ENCODE measurements at regions not wholly inside any gene's neighbourhood (a gene's known extent, or its start where the extent isn't known, plus 50 kb on each side); places are given as distances from the start of the nearest gene placed in this dataset.
"Not testable (repeated sequence)": the region's sequence is repeated elsewhere in the genome, so short reads cannot be mapped to it uniquely, and the experiment has no call there.

DNA sequence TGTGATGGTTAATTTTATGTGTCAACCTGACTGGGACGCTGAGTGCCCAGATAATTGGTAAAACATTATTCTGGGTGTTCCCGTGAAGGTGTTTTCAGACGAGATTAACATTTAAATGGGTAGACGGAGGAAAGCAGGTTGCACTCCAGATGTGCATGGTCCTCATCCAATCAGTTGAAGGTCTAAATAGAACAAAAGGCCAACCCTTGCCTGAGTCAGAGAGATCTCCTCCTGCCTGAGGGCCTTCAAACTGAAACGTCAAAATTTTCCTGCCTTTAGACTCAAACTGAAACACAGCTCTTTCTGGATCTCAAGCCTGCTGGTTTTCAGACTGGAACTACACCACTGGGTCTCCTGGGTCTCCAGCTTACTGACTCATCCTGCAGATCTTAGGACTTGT, 73.5 kb downstream of the NPIPA8 start:
- H3K4me3 ChIP-seq (ENCODE audit: low read depth, low read length); DNase-seq (ENCODE audit: low read depth); H3K36me3 ChIP-seq (ENCODE audit: control insufficient read depth, insufficient read depth, low read length); H3K27me3 ChIP-seq (ENCODE audit: control insufficient read depth, insufficient read depth, low read length): not testable (repeated sequence)

- H3K27me3 ChIP-seq (ENCODE audit: control insufficient read depth, insufficient read depth, low read length); H3K36me3 ChIP-seq (ENCODE audit: control insufficient read depth, insufficient read depth, low read length); H3K4me3 ChIP-seq (ENCODE audit: low read depth, low read length); DNase-seq (ENCODE audit: low read depth): not testable (repeated sequence)
Observed at GRCh38 chr16:18261848-18262247, 74.7 kb downstream of the NPIPA8 start.

- not testable (repeated sequence) for H3K4me3 ChIP-seq (ENCODE audit: low read depth, low read length); DNase-seq (ENCODE audit: low read depth); H3K36me3 ChIP-seq (ENCODE audit: control insufficient read depth, insufficient read depth, low read length); H3K27me3 ChIP-seq (ENCODE audit: control insufficient read depth, insufficient read depth, low read length)
Observed at GRCh38 chr16:18259496-18260176, 76.9 kb downstream of the NPIPA8 start.

DNA sequence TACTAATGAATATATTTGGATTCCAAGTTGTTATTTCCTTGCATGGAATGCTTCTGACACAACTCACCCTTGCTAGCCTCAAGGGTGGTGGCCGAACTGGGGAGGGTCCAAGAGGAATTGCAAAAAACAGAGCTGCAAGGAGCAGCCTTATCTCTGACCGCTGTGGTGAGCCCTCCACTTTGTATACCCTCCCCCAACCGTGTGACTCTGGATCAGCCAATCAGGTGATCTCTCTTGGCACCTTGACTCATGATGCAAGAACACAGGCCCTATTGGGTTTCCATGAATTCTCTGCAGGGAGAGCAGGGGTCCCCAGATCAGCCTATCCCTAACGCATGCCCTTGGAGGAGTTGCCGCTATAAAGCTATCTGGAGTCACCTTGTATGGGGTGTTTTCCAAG, 83.6 kb downstream of the NPIPA8 start:
- not testable (repeated sequence) for H3K4me3 ChIP-seq (ENCODE audit: low read depth, low read length); H3K36me3 ChIP-seq (ENCODE audit: control insufficient read depth, insufficient read depth, low read length); DNase-seq (ENCODE audit: low read depth); H3K27me3 ChIP-seq (ENCODE audit: control insufficient read depth, insufficient read depth, low read length)

DNA sequence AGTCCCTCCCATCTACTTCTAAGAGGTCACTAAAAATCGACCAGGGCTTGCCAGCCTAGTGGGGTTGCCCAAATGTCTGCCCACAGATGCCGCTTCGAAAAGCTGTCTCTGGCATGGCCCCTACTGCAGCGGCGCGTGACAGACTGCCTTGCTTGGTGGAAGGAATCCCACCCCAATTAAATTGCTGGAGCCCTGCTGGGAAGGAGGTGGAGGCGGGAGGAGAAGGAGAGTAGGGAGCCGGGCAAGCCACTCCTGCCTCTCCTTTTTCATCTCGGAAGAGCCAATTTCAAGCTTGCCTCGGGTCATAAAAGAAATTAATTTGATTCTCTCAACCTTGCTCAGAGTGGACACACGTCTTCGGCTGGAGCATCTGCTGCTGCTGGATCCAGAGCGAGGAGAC, 106.0 kb downstream of the NPIPA8 start:
- not testable (repeated sequence) for DNase-seq (ENCODE audit: low read depth); H3K36me3 ChIP-seq (ENCODE audit: control insufficient read depth, insufficient read depth, low read length); H3K27me3 ChIP-seq (ENCODE audit: control insufficient read depth, insufficient read depth, low read length); H3K4me3 ChIP-seq (ENCODE audit: low read depth, low read length)

DNA sequence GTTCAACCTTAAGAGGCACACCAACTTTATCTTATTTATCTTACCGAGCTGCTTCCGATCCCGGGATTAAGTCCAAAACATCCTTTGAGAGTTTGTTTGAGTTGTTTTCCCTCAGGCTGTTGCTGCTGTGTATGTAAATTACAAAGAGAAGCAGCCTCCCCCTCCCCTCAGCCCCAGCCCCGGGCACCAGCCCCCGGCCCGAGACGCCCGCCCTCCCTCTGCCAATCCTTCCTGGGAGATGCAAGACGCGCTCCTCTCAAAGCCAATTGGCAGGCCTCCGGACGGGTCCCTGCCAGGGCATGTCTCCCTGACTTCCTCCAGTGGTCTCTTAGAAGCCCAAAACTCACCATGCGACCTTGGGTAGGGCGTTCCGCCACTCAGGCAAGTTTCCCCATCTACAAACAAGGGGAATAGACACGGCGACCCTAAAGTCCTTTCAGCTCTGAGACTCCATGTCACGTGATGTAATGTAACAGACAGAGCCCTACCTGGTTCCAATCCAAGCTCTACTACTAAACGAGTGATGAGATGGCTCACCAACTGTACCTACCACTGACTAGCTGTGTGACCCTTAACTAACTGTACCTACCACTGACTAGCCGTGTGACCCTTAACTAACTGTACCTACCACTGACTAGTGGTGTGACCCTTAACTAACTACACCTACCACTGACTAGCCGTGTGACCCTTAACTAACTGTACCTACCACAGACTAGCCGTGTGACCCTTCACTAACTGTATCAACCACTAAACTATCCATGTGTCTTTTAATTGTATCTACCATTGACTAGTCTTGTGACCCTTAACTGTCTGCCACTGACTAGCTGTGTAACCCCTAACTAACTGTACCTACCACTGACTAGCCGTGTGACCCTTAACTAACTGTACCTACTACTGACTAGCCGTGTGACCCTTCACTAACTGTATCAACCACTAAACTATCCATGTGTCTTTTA, 114.2 kb downstream of the NPIPA8 start:
- not testable (repeated sequence) for DNase-seq (ENCODE audit: low read depth); H3K36me3 ChIP-seq (ENCODE audit: control insufficient read depth, insufficient read depth, low read length); H3K4me3 ChIP-seq (ENCODE audit: low read depth, low read length); H3K27me3 ChIP-seq (ENCODE audit: control insufficient read depth, insufficient read depth, low read length)

GRCh38 chr16:18217741-18218140, 118.8 kb downstream of the NPIPA8 start:
- H3K36me3 ChIP-seq (ENCODE audit: control insufficient read depth, insufficient read depth, low read length); H3K27me3 ChIP-seq (ENCODE audit: control insufficient read depth, insufficient read depth, low read length): not testable (repeated sequence)

GRCh38 chr16:18216814-18217213, 119.7 kb downstream of the NPIPA8 start:
- DNase-seq (ENCODE audit: low read depth); H3K36me3 ChIP-seq (ENCODE audit: control insufficient read depth, insufficient read depth, low read length); H3K27me3 ChIP-seq (ENCODE audit: control insufficient read depth, insufficient read depth, low read length); H3K4me3 ChIP-seq (ENCODE audit: low read depth, low read length): not testable (repeated sequence)

More at GRCh38 chr16:18217741-18218140, 118.8 kb downstream of the NPIPA8 start:
- not testable (repeated sequence) for H3K4me3 ChIP-seq (ENCODE audit: low read depth, low read length); DNase-seq (ENCODE audit: low read depth)

DNA sequence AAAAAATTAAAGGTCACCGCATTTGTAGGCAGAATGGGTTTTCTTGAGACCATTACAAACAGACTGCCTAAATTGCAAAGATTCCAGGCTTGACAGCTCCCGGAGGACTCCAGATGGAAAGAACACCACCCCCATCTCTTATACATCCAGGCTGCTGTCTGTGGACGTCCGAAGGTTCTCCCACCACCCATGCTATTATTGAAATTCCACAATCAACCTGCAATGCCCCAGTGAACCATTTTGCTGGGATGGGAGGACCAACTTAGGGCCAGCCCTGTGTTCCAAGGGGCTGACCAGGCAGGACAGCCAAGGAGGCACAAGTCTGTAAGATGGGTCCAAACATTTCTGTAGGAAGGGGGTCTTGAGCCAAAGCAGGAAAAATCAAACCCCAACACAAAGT, 122.7 kb downstream of the NPIPA8 start:
- H3K27me3 ChIP-seq (ENCODE audit: control insufficient read depth, insufficient read depth, low read length); DNase-seq (ENCODE audit: low read depth); H3K36me3 ChIP-seq (ENCODE audit: control insufficient read depth, insufficient read depth, low read length); H3K4me3 ChIP-seq (ENCODE audit: low read depth, low read length): not testable (repeated sequence)

DNA sequence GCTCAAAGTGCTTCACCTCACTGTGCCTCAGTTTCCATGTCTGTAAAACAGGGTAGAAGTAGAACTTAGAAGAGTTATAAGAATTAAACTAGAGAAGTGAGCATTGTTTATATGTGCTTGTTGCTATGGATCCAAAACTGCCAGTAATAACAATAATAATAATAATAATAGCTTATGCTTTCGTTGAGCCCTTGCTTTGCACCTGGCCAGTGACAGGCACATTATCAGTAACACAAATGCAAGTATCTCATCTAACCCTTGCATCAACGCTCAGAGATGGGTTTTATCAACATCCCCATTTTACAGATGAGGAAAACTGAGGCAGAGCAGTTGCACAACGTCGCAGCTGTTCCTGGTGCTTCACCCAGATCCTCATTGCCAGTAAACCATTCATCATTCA, 125.0 kb downstream of the NPIPA8 start:
- H3K27me3 ChIP-seq (ENCODE audit: control insufficient read depth, insufficient read depth, low read length); H3K36me3 ChIP-seq (ENCODE audit: control insufficient read depth, insufficient read depth, low read length); H3K4me3 ChIP-seq (ENCODE audit: low read depth, low read length); DNase-seq (ENCODE audit: low read depth): not testable (repeated sequence)

DNA sequence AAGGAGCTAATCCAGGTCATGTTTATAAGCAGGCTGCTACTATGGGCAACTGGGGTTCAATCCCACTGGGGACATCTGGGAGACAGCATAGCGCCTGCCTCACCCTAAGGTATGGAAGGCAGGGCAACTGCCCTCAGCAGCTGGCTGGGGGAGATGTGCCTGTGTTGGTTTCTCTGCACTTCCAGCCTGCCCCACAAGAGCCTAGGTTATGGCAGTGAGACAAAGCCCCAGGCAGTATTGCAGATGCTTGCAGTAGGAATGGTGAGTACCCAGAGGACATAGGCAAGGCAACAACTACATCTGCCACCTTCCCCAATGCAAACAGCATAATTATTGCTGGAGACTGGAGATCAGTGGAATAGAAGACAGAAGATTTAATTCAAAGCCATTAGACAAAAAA, 131.8 kb downstream of the NPIPA8 start:
- not testable (repeated sequence) for H3K27me3 ChIP-seq (ENCODE audit: control insufficient read depth, insufficient read depth, low read length); H3K36me3 ChIP-seq (ENCODE audit: control insufficient read depth, insufficient read depth, low read length); DNase-seq (ENCODE audit: low read depth); H3K4me3 ChIP-seq (ENCODE audit: low read depth, low read length)

GRCh38 chr16:18204309-18204708, 132.2 kb downstream of the NPIPA8 start:
- not testable (repeated sequence) for H3K36me3 ChIP-seq (ENCODE audit: control insufficient read depth, insufficient read depth, low read length); DNase-seq (ENCODE audit: low read depth)

DNA sequence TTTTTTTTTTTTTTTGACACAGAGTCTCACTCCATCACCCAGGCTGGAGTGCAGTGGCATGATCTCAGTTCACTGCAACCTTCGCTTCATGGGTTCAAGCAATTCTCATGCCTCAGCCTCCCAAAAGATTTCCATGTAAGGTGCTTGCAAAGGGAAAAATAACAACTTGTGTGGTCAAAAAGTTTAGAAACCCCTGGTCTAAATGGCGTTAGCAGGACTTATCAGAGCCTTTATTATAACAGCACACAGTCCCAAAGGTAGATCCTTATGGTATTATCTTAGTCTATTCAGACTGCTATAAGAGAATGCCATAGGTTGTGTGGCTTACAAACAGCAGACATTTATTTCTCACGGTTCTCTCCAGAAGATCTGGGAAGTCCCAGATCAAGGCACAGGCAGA, 135.0 kb downstream of the NPIPA8 start:
- H3K27me3 ChIP-seq (ENCODE audit: control insufficient read depth, insufficient read depth, low read length); H3K4me3 ChIP-seq (ENCODE audit: low read depth, low read length); DNase-seq (ENCODE audit: low read depth); H3K36me3 ChIP-seq (ENCODE audit: control insufficient read depth, insufficient read depth, low read length): not testable (repeated sequence)

More at GRCh38 chr16:18204309-18204708, 132.2 kb downstream of the NPIPA8 start:
- H3K27me3 ChIP-seq (ENCODE audit: control insufficient read depth, insufficient read depth, low read length); H3K4me3 ChIP-seq (ENCODE audit: low read depth, low read length): not testable (repeated sequence)

- not testable (repeated sequence) for DNase-seq (ENCODE audit: low read depth); H3K4me3 ChIP-seq (ENCODE audit: low read depth, low read length); H3K36me3 ChIP-seq (ENCODE audit: control insufficient read depth, insufficient read depth, low read length); H3K27me3 ChIP-seq (ENCODE audit: control insufficient read depth, insufficient read depth, low read length)
Observed at GRCh38 chr16:18192389-18192788, 144.1 kb downstream of the NPIPA8 start.

DNA sequence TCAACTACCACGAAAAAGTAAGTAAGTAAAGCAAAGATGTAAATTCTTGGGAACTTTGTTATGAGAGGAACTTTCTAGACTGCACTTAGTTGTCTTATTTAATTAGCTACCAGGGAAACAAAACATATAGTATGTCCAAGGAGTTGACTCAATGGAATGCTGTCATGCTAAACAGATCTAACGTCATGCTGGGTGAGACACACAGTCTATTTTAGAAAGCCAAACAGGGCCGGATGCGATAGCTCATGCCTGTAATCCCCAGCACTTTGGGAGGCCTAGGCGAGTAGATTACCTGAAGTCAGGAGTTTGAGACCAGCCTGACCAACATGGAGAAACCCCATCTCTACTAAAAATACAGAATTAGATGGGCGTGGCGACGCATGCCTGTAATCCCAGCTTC, 146.4 kb downstream of the NPIPA8 start:
- H3K27me3 ChIP-seq (ENCODE audit: control insufficient read depth, insufficient read depth, low read length) = not testable (repeated sequence)

More for the DNA sequence above, 146.4 kb downstream of the NPIPA8 start:
- H3K36me3 ChIP-seq (ENCODE audit: control insufficient read depth, insufficient read depth, low read length); DNase-seq (ENCODE audit: low read depth); H3K4me3 ChIP-seq (ENCODE audit: low read depth, low read length): not testable (repeated sequence)
